Smooth muscle cell (in vitro differentiated cells): ENCODE measurements at regions not wholly inside any gene's neighbourhood (a gene's known extent, or its start where the extent isn't known, plus 50 kb on each side); places are given as distances from the start of the nearest gene placed in this dataset.

Experiments used
- DNase-seq: peaks from one replicate; lab custom pipeline; 2025; ENCODE audit not compliant: unreplicated experiment; lab: John Stamatoyannopoulos, UW
- H2AFZ ChIP-seq: fragments of 200-600 bp; sonication (generic); 2 replicates; pipeline ENCODE4 v1.6.0; 2016; ENCODE audit warnings: antibody characterized with exemption, low read depth, mild to moderate bottlenecking
- H3F3A ChIP-seq: fragments of 200-600 bp; sonication (generic); 2 replicates; pipeline ENCODE4 v1.6.0; 2017; ENCODE audit warnings: antibody characterized with exemption, low read depth
- H3K27ac ChIP-seq: fragments of 200-600 bp; sonication (generic); 2 replicates; pipeline ENCODE4 v1.5.1; 2016; ENCODE audit warnings: low read depth, mild to moderate bottlenecking
- H3K27me3 ChIP-seq: fragments of 200-600 bp; sonication (generic); 2 replicates; pipeline ENCODE4 v1.6.1; 2016; ENCODE audit warnings: low read depth, mild to moderate bottlenecking
- H3K36me3 ChIP-seq: fragments of 200-600 bp; sonication (generic); 2 replicates; pipeline ENCODE4 v1.5.1; 2016; ENCODE audit warnings: low read depth
- H3K4me1 ChIP-seq: fragments of 200-600 bp; sonication (generic); 2 replicates; pipeline ENCODE4 v1.5.1; 2016; ENCODE audit warnings: low read depth
- H3K4me2 ChIP-seq: fragments of 200-600 bp; sonication (generic); 2 replicates; pipeline ENCODE4 v1.6.0; 2016; ENCODE audit warnings: mild to moderate bottlenecking
- H3K4me3 ChIP-seq: fragments of 200-600 bp; sonication (generic); 2 replicates; pipeline ENCODE4 v1.5.1; 2016; ENCODE audit warnings: mild to moderate bottlenecking
- H3K79me2 ChIP-seq: fragments of 200-600 bp; sonication (generic); 2 replicates; pipeline ENCODE4 v1.6.0; 2016; ENCODE audit warnings: low read depth, mild to moderate bottlenecking
- H3K9ac ChIP-seq: fragments of 200-600 bp; sonication (generic); 2 replicates; pipeline ENCODE4 v1.6.0; 2016; ENCODE audit warnings: low read depth
- H3K9me3 ChIP-seq: fragments of 200-600 bp; sonication (generic); replicated peaks from 2 replicates; pipeline ENCODE4 v1.5.1; 2016; ENCODE audit warnings: low read depth
- H4K20me1 ChIP-seq: fragments of 200-600 bp; sonication (generic); 2 replicates; pipeline ENCODE4 v1.6.0; 2016; ENCODE audit warnings: low read depth
- WGBS: methylation state at CpG from one replicate; pipeline ENCODE4 v1.1.7; 2016; ENCODE audit warnings: low lambda C conversion rate; 5-methylcytosine and 5-hydroxymethylcytosine counted together
- TF ChIP-seq, protein P1 (sequence below): fragments of 200-600 bp; sonication (generic); IDR thresholded peaks from 2 replicates; pipeline ENCODE4 v1.5.1; 2017; ENCODE audit warnings: borderline replicate concordance, mild to moderate bottlenecking, antibody characterized with exemption; ENCODE audit not compliant: insufficient read depth, poor library complexity, severe bottlenecking

DNA sequence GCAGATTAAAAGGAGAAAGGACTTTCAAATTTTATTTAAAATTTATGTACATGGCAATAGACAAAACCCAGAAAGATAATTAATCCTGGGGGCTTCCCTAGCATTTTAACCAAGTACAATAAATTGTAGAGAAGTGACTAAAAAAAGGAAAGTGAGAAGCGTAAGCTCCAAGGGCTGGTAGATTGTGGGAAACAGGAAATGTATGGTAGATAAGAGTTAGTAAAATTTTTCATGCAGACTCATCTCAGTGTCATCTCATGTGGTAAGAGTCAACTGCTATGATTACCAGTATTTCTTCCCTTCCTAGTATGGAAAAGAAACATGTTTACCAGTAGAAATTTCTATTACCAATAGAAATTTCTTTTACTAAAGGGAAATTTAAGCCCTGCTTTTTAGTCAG lies 464.3 kb upstream of the AGTR1 start:
- H3K9me3 ChIP-seq, result no peaks in the 10 kb centered on the region
- no peaks in the 10 kb centered on the region for H3F3A ChIP-seq
- WGBS, result 21% methylated on average over 1 of the region's 1 CpG
- no peak overlapping the region for H3K9ac ChIP-seq
- no peak overlapping the region for H2AFZ ChIP-seq
- peak overlapping the region; percentile 23 for H3K4me2 ChIP-seq
- no peaks in the 10 kb centered on the region for H3K79me2 ChIP-seq
- no peak for DNase-seq
- peak overlapping the region; percentile 26 for H3K27ac ChIP-seq
- H3K4me1 ChIP-seq, result no peaks in the 10 kb centered on the region
- no peak overlapping the region for H3K4me3 ChIP-seq
- H3K27me3 ChIP-seq, result no peaks in the 10 kb centered on the region
- H4K20me1 ChIP-seq, result no peaks in the 10 kb centered on the region
- TF ChIP-seq, protein P1, sequence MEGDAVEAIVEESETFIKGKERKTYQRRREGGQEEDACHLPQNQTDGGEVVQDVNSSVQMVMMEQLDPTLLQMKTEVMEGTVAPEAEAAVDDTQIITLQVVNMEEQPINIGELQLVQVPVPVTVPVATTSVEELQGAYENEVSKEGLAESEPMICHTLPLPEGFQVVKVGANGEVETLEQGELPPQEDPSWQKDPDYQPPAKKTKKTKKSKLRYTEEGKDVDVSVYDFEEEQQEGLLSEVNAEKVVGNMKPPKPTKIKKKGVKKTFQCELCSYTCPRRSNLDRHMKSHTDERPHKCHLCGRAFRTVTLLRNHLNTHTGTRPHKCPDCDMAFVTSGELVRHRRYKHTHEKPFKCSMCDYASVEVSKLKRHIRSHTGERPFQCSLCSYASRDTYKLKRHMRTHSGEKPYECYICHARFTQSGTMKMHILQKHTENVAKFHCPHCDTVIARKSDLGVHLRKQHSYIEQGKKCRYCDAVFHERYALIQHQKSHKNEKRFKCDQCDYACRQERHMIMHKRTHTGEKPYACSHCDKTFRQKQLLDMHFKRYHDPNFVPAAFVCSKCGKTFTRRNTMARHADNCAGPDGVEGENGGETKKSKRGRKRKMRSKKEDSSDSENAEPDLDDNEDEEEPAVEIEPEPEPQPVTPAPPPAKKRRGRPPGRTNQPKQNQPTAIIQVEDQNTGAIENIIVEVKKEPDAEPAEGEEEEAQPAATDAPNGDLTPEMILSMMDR, result no peak
- H3K36me3 ChIP-seq, result no peaks in the 10 kb centered on the region

DNA sequence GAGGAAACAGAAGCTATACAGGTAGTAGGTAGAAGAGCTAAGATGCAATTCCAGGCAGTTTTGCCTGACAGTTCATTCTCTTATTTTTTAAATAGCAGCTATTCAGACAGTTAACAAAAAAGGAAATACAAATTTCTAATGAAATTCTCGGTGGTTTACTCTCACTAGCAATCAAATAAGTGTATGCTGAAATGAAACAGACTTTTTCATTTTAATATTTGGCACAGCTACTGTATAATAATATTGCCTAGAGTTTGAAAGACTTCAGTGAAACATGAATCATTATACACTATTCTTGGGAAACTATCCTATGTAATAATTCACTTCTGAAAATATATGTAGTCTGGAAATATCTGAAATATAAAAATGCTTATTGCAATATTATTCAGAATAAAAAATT lies 463.2 kb upstream of the AGTR1 start:
- H3K4me3 ChIP-seq, result no peak overlapping the region
- no peaks in the 10 kb centered on the region for H3K9me3 ChIP-seq
- no peaks in the 10 kb centered on the region for H3K36me3 ChIP-seq
- no peak overlapping the region for H3K27ac ChIP-seq
- no peak overlapping the region for H3K4me2 ChIP-seq
- 61% methylated on average over 1 of the region's 1 CpG for WGBS
- DNase-seq, result no peak
- H3K27me3 ChIP-seq, result no peaks in the 10 kb centered on the region
- H2AFZ ChIP-seq, result no peak overlapping the region
- no peaks in the 10 kb centered on the region for H3K79me2 ChIP-seq
- no peaks in the 10 kb centered on the region for H3K4me1 ChIP-seq
- TF ChIP-seq, protein P1, result no peak
- H3F3A ChIP-seq, result no peaks in the 10 kb centered on the region
- no peak overlapping the region for H3K9ac ChIP-seq
- no peaks in the 10 kb centered on the region for H4K20me1 ChIP-seq

DNA sequence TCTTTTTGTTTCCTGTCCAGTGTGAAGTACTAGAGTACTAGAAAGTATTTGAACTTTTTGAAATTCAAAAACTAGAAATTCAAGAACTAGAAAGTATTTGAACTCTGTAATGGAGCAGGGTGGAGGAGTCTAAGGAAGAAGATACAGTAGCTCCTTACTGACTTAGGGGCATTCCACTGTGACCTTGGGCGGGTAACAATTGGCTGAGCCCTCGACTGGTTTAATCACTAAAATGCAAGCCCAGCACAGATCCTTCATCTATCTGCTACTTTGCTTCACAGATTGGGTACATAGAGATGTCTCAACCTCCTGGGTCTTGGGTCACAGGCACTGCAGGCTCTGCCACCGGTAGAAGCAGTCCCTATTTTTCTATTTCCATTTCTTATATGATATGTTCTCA lies 462.1 kb upstream of the AGTR1 start:
- WGBS, result 94% methylated on average over 3 of the region's 3 CpGs
- no peaks in the 10 kb centered on the region for H3K9me3 ChIP-seq
- no peaks in the 10 kb centered on the region for H3K27me3 ChIP-seq
- TF ChIP-seq, protein P1, result no peak
- H2AFZ ChIP-seq, result no peak overlapping the region
- no peak overlapping the region for H3K27ac ChIP-seq
- H3K4me1 ChIP-seq, result no peaks in the 10 kb centered on the region
- no peak overlapping the region for H3K9ac ChIP-seq
- H3K79me2 ChIP-seq, result no peaks in the 10 kb centered on the region
- no peak for DNase-seq
- H3K36me3 ChIP-seq, result no peaks in the 10 kb centered on the region
- H3K4me3 ChIP-seq, result no peak overlapping the region
- no peak overlapping the region for H3K4me2 ChIP-seq
- no peaks in the 10 kb centered on the region for H4K20me1 ChIP-seq
- no peaks in the 10 kb centered on the region for H3F3A ChIP-seq

DNA sequence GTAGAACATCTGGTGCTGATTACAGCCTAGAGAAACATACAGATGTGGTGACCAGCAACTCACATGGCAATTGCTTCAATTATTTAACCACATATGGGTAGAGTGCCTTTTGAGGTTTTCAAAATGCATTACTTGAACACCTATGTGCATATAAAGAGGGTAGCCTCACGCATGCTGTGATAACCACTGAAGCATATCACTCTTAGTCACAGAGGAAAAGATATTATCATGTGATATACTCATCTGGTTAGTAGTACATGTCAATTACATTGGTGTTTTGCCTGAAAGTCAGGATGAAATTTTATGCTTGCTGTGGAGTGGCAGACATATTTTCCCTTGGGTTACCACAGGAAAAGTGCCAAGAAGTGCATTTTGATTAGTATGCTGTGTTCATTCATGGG lies 459.3 kb upstream of the AGTR1 start:
- Histone ChIP-seq H3K36me3 (no peaks in the 10 kb centered on the region), H3F3A (no peaks in the 10 kb centered on the region), H2AFZ (no peak overlapping the region), H3K4me2 (no peak overlapping the region), H3K27ac (no peak overlapping the region), H3K9ac (no peak overlapping the region), H3K4me1 (no peaks in the 10 kb centered on the region), H3K27me3 (no peaks in the 10 kb centered on the region), H3K9me3 (no peaks in the 10 kb centered on the region), H3K79me2 (no peaks in the 10 kb centered on the region), H4K20me1 (no peaks in the 10 kb centered on the region), H3K4me3 (no peak overlapping the region)
- TF ChIP-seq, protein P1, result no peak
- 83% methylated on average over 1 of the region's 1 CpG for whole genome bisulfite sequencing
- no peak for DNase-seq
